Natural killer cell (primary cell): ENCODE measurements at regions not wholly inside any gene's neighbourhood (a gene's known extent, or its start where the extent isn't known, plus 50 kb on each side); places are given as distances from the start of the nearest gene placed in this dataset.
A peak's percentile ranks its signal among the peaks of the same experiment; 100 is the strongest.
"Not testable (repeated sequence)": the region's sequence is repeated elsewhere in the genome, so short reads cannot be mapped to it uniquely, and the experiment has no call there.

Experiments
- ATAC-seq, 3 donors: fragments of 150-1000 bp in 2 of 3; fragments of 200-7000 bp in 1 of 3; cut with Tn5 transposase; 1 replicate in 1 of 3; 2 replicates in 2 of 3; pipeline ENCODE4 v1.10.0; 2021; ENCODE audit warnings: mild to moderate bottlenecking in 2 of 3, moderate library complexity in 2 of 3
- DNase-seq, 2 donors: peaks; one replicate each; pipeline versions ENCODE4 v3.0.0 to v3.0.0-alpha.2; 2013 to 2021; ENCODE audit warnings: mixed read lengths in 1 of 2
- H3K27ac ChIP-seq: one replicate; pipeline ENCODE4 v1.5.1; 2013; ENCODE audit warnings: mild to moderate bottlenecking, low read length
- H3K27me3 ChIP-seq: one replicate; pipeline ENCODE4 v1.6.1; 2013; ENCODE audit warnings: low read length; ENCODE audit not compliant: control insufficient read depth, insufficient read depth
- H3K36me3 ChIP-seq: one replicate; pipeline ENCODE4 v1.6.1; 2013; ENCODE audit warnings: low read length; ENCODE audit not compliant: control insufficient read depth, insufficient read depth
- H3K4me1 ChIP-seq: one replicate; pipeline ENCODE4 v1.6.1; 2013; ENCODE audit warnings: low read length; ENCODE audit not compliant: control insufficient read depth, insufficient read depth
- H3K4me3 ChIP-seq: one replicate; pipeline ENCODE4 v1.5.1; 2013; ENCODE audit warnings: low read length
- H3K9me3 ChIP-seq: one replicate; pipeline ENCODE4 v1.6.1; 2013; ENCODE audit warnings: low read length; ENCODE audit not compliant: control insufficient read depth, insufficient read depth
- H3K27ac Mint-ChIP-seq, 2 donors: one replicate each; pipeline ENCODE4 v1.8.0; 2022; ENCODE audit warnings: mild to moderate bottlenecking in 2 of 2, mixed read lengths in 2 of 2, moderate library complexity in 1 of 2
- H3K27me3 Mint-ChIP-seq, 2 donors: one replicate each; pipeline ENCODE4 v1.8.0; 2022; ENCODE audit warnings: low read depth in 2 of 2, mixed read lengths in 2 of 2
- H3K36me3 Mint-ChIP-seq: one replicate; pipeline ENCODE4 v1.8.0; 2022; ENCODE audit warnings: mixed read lengths
- H3K4me1 Mint-ChIP-seq, 2 donors: one replicate each; pipeline ENCODE4 v1.8.0; 2022; ENCODE audit warnings: mixed read lengths in 2 of 2
- H3K4me3 Mint-ChIP-seq: one replicate; pipeline ENCODE4 v1.8.0; 2022; ENCODE audit warnings: mild to moderate bottlenecking, moderate library complexity, mixed read lengths
- H3K9me3 Mint-ChIP-seq, 2 donors: one replicate each; pipeline ENCODE4 v1.8.0; 2022; ENCODE audit warnings: mixed read lengths in 2 of 2
- WGBS: methylation state at CpG from one replicate; pipeline ENCODE4 v1.1.7; 2013; ENCODE audit warnings: missing lambda C conversion rate; ENCODE audit not compliant: insufficient coverage; 5-methylcytosine and 5-hydroxymethylcytosine counted together
- intact Hi-C: fragments of 100-400 bp; cut with micrococcal nuclease; formaldehyde crosslinking; loops from one replicate; pipeline ENCODE4 v1.14.2; 2022
- TF ChIP-seq, protein P1 (sequence below): fragments of 200-600 bp; IDR thresholded peaks from one replicate; pipeline ENCODE4 v1.8.0; 2022; ENCODE audit warnings: antibody characterized with exemption

DNA sequence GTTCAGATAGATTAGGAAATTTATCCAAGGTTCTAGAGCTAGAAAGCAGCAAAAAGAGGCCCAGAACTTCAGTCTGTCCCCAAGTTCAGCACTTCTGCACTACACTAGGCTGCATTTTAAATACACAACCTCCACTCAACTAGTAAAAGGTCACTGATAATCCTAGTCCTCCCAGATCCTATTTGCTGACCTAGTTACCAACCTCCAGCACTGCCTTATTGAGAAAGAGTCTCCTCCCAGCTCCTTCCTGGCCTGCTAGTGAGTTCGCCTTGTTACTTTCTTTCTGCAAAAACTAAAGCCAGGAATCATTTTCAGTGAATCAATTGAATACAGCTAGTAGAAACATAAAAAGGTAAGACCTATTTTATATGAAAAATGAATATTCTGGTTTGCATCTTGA, 84.1 kb upstream of the ZNF800 start:
- H3K4me3 Mint-ChIP-seq, result no peak overlapping the region
- H3K9me3 Mint-ChIP-seq, result no peaks in the 10 kb centered on the region
- intact Hi-C loops, result no loop called here
- Histone ChIP-seq H3K27me3 (peaks cover 7% of the 10 kb centered on the region), H3K4me3 (no peak overlapping the region), H3K36me3 (no peaks in the 10 kb centered on the region), H3K4me1 (no peaks in the 10 kb centered on the region), H3K27ac (no peak overlapping the region), H3K9me3 (no peaks in the 10 kb centered on the region)
- peaks cover 20 to 59% of the 10 kb centered on the region in 2 donors for H3K27me3 Mint-ChIP-seq
- H3K27ac Mint-ChIP-seq, result no peak overlapping the region
- DNase-seq, result no peak
- TF ChIP-seq, protein P1, sequence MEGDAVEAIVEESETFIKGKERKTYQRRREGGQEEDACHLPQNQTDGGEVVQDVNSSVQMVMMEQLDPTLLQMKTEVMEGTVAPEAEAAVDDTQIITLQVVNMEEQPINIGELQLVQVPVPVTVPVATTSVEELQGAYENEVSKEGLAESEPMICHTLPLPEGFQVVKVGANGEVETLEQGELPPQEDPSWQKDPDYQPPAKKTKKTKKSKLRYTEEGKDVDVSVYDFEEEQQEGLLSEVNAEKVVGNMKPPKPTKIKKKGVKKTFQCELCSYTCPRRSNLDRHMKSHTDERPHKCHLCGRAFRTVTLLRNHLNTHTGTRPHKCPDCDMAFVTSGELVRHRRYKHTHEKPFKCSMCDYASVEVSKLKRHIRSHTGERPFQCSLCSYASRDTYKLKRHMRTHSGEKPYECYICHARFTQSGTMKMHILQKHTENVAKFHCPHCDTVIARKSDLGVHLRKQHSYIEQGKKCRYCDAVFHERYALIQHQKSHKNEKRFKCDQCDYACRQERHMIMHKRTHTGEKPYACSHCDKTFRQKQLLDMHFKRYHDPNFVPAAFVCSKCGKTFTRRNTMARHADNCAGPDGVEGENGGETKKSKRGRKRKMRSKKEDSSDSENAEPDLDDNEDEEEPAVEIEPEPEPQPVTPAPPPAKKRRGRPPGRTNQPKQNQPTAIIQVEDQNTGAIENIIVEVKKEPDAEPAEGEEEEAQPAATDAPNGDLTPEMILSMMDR, result no peak
- no peak for ATAC-seq
- WGBS, result no CpG with 5 or more reads among the region's 1 CpG
- no peaks in the 10 kb centered on the region for H3K36me3 Mint-ChIP-seq
- no peaks in the 10 kb centered on the region for H3K4me1 Mint-ChIP-seq

DNA sequence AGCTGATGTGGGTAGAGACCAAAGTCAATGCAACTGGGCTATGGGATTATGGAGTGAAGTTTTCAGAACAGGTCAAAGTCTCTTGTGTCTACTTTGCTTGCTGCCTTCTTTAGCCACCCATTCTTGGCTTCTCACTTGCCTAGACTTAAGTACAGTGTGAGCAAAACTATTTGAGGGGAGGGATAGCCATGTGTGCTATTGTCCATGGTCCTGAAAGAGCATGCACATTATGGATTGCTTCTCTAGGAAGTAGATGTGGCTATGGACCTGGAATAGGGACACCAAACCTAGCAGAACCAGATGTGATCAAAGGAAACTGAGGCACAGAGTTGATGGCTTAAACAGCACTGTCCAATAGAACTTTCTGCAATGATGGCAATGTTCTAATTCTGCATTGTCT, 81.9 kb upstream of the ZNF800 start:
- H3K27ac ChIP-seq, result no peak overlapping the region
- peaks cover 7% of the 10 kb centered on the region for H3K27me3 ChIP-seq
- DNase-seq (no peak), ATAC-seq (no peak)
- peaks cover 31 to 59% of the 10 kb centered on the region in 2 donors for H3K27me3 Mint-ChIP-seq
- no peak overlapping the region for H3K4me3 ChIP-seq
- intact Hi-C loops, result no loop called here
- H3K27ac Mint-ChIP-seq, result no peak overlapping the region
- H3K4me1 ChIP-seq, result no peaks in the 10 kb centered on the region
- H3K9me3 Mint-ChIP-seq, result no peaks in the 10 kb centered on the region
- no peak overlapping the region for H3K4me3 Mint-ChIP-seq
- no peaks in the 10 kb centered on the region for H3K36me3 ChIP-seq
- H3K36me3 Mint-ChIP-seq, result no peaks in the 10 kb centered on the region
- no peaks in the 10 kb centered on the region for H3K4me1 Mint-ChIP-seq
- no peaks in the 10 kb centered on the region for H3K9me3 ChIP-seq
- TF ChIP-seq, protein P1, result no peak

DNA sequence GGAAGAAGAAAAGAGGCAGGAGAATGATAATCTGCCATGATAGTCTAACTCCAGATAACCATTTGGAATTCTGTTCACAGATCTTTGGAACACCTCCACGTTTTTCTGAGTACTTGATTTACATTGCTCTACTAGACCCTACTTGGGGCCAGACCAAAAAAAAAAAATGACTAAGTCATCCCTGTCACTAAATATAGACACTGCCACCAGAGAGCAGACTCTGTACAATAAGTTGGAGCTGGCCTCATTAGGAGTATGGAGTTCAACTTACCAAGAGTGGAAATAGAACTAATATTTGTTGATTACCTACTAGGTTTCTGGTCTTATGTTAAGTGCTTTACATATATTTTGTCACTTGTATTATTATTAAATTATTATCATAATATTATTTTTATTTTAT, 80.9 kb upstream of the ZNF800 start:
- H3K36me3 Mint-ChIP-seq, result no peaks in the 10 kb centered on the region
- intact Hi-C loops, result no loop called here
- no peak overlapping the region for H3K27ac Mint-ChIP-seq
- H3K27ac ChIP-seq, result no peak overlapping the region
- H3K27me3 Mint-ChIP-seq, result peaks cover 24 to 56% of the 10 kb centered on the region in 2 donors
- H3K36me3 ChIP-seq, result no peaks in the 10 kb centered on the region
- no peaks in the 10 kb centered on the region for H3K4me1 Mint-ChIP-seq
- peaks cover 3% of the 10 kb centered on the region for H3K27me3 ChIP-seq
- WGBS, result 0% methylated on average over 1 of the region's 1 CpG
- no peaks in the 10 kb centered on the region for H3K4me1 ChIP-seq
- H3K9me3 Mint-ChIP-seq, result no peaks in the 10 kb centered on the region
- no peak for ATAC-seq
- H3K4me3 ChIP-seq, result no peak overlapping the region
- TF ChIP-seq, protein P1, result no peak
- no peak overlapping the region for H3K4me3 Mint-ChIP-seq
- DNase-seq, result no peak
- no peaks in the 10 kb centered on the region for H3K9me3 ChIP-seq

DNA sequence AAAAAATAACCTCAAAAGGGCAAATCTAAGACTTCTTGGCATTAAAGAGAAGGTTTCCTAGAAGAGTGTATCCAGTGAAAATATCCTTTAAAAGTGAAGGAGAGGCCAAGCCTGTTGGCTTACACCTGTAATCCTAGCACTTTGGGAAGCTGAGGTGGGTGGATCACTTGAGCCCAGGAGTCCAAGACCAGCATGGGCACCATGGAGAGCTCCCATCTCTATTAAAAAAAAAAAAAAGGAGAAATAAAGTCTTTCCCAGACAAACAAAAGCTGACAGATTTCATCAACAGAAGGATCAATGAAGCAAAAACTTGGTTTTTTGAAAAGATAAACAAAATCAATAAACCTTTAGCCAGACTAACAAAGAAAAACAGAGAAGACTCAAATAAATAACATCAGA, 67.6 kb upstream of the ZNF800 start:
- H3K27ac Mint-ChIP-seq, result no peak overlapping the region

DNA sequence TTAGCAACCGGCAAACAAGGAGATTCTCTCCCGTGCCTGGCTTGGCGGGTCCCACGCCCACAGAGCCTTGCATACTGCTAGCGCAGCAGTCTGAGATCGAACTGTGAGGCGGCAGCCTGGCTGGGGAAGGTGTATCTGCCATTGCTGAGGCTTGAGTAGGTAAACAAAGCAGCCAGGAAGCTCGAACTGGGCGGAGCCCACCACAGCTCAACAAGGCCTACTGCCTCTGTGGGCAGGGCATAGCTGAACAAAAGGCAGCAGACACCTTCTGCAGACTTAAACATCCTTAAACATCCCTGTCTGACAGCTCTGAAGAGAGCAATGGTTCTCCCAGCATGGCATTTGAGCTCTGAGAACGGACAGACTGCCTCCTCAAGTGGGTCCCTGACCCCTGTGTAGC, 58.8 kb upstream of the ZNF800 start:
- WGBS, result 81% methylated on average over 10 of the region's 10 CpGs
- H3K36me3 Mint-ChIP-seq, H3K4me3 ChIP-seq, H3K4me3 Mint-ChIP-seq, H3K36me3 ChIP-seq, H3K9me3 Mint-ChIP-seq, ATAC-seq, intact Hi-C loops, H3K4me1 ChIP-seq, H3K4me1 Mint-ChIP-seq, H3K27ac Mint-ChIP-seq, H3K27ac ChIP-seq: not testable (repeated sequence)
- H3K9me3 ChIP-seq, result peaks cover 10% of the 10 kb centered on the region
- peak in 1 of 2 donors; percentile 13 for DNase-seq
- H3K27me3 Mint-ChIP-seq, result peaks cover 49 to 76% of the 10 kb centered on the region in 2 donors
- H3K27me3 ChIP-seq, result peaks cover 17% of the 10 kb centered on the region

More for the DNA sequence above, 67.6 kb upstream of the ZNF800 start:
- no peaks in the 10 kb centered on the region for H3K9me3 Mint-ChIP-seq
- H3K36me3 Mint-ChIP-seq, result no peaks in the 10 kb centered on the region
- Histone ChIP-seq H3K9me3 (no peaks in the 10 kb centered on the region), H3K36me3 (no peaks in the 10 kb centered on the region), H3K4me1 (no peaks in the 10 kb centered on the region), H3K27me3 (no peaks in the 10 kb centered on the region), H3K27ac (no peak overlapping the region), H3K4me3 (no peak overlapping the region)
- ATAC-seq, result no peak
- peaks cover 14 to 43% of the 10 kb centered on the region in 2 donors for H3K27me3 Mint-ChIP-seq
- intact Hi-C loops, result no loop called here
- no peaks in the 10 kb centered on the region for H3K4me1 Mint-ChIP-seq
- TF ChIP-seq, protein P1, result no peak
- no peak for DNase-seq
- no peak overlapping the region for H3K4me3 Mint-ChIP-seq
